ENCODE measurements at regions not wholly inside any gene's neighbourhood (a gene's known extent, or its start where the extent isn't known, plus 50 kb on each side); places are given as distances from the start of the nearest gene placed in this dataset.

DNA sequence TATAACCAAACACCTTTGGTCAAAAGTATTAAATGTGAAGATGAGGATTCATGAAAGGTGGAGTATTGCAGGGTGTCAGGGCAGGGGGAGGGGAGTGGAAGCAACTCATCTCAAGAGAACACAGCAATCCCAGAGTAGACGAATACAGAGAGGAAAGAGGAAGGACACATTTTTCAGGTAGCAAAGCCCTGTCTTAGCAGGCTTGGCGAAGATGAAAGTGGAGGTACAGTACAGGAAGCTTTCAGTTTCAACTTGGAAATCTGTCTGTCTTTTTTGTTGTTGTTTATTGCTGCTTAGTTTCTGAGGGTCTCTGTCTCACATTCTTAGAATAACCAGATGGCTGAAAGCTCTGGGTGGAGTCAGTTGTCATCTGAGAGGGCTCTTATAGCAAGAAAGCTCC, 80.8 kb upstream of the GPR149 start:
- TF ChIP-seq, protein P1, sequence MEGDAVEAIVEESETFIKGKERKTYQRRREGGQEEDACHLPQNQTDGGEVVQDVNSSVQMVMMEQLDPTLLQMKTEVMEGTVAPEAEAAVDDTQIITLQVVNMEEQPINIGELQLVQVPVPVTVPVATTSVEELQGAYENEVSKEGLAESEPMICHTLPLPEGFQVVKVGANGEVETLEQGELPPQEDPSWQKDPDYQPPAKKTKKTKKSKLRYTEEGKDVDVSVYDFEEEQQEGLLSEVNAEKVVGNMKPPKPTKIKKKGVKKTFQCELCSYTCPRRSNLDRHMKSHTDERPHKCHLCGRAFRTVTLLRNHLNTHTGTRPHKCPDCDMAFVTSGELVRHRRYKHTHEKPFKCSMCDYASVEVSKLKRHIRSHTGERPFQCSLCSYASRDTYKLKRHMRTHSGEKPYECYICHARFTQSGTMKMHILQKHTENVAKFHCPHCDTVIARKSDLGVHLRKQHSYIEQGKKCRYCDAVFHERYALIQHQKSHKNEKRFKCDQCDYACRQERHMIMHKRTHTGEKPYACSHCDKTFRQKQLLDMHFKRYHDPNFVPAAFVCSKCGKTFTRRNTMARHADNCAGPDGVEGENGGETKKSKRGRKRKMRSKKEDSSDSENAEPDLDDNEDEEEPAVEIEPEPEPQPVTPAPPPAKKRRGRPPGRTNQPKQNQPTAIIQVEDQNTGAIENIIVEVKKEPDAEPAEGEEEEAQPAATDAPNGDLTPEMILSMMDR (IDR thresholded peaks at IDR 0.05; ENCODE audit: control extremely low read depth, extremely low read depth, low read depth, missing control alignments), result no peak
- ChIA-PET CTCF (no interaction called here), POLR2A (no interaction called here)
- DNase-seq (ENCODE audit: extremely low spot score), result no peak

DNA sequence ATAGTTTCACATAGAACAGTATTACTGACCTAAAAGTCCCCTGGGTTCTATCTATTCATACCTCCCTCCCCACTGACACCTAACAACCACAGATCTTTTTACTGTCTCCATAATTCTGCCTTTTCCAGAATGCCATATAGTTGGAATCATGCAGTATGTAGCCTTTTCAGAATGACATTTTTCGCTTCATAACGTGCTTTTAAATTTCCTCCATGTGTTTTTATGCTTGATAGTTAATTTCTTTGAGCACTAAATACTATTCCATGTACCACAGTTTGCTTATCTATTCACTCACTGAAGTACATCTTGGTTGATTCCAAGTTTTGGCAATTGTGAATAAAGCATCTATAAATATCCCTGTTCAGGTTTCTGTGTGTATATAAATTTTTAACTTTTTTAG, 77.7 kb upstream of the GPR149 start:
- POLR2A ChIA-PET, result no interaction called here
- TF ChIP-seq, protein P1 (IDR thresholded peaks at IDR 0.05; ENCODE audit: control extremely low read depth, extremely low read depth, low read depth, missing control alignments), result no peak
- CTCF ChIA-PET, result no interaction called here
- DNase-seq (ENCODE audit: extremely low spot score), result no peak

DNA sequence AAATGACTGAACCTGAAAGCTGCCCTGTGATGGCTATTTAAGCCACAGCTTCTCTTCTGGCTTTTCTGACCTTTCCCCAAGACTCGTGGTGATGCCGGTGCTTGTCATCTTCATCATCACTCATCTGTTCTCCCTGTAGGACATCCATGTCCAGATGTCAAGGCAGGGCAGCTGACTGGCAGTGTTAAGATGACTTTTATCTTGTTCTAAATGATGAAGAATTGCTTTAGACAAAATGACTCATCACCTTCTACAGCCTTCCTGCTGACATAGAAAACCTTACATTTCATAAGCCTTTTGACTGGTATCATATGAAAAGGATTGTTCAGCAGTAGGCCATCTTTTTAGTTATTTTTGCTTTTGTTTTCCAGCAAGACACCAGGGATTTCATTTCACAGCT, 67.0 kb upstream of the GPR149 start:
- DNase-seq (ENCODE audit: extremely low spot score), result no peak
- TF ChIP-seq, protein P1 (IDR thresholded peaks at IDR 0.05; ENCODE audit: control extremely low read depth, extremely low read depth, low read depth, missing control alignments), result no peak
- CTCF ChIA-PET, result interaction anchor here (1.3 kb wide), 1 partner anchor 9 kb away, joined by 4 read pairs; no protein-coding TSS in a partner anchor
- POLR2A ChIA-PET, result no interaction called here

GRCh38 chr3:154496540-154496939, 66.5 kb upstream of the GPR149 start:
- POLR2A ChIA-PET, result no interaction called here
- TF ChIP-seq, protein P1 (IDR thresholded peaks at IDR 0.05; ENCODE audit: control extremely low read depth, extremely low read depth, low read depth, missing control alignments), result no peak
- CTCF ChIA-PET, result interaction anchor here (1.3 kb wide), 1 partner anchor 9 kb away, joined by 4 read pairs; no protein-coding TSS in a partner anchor
- DNase-seq (ENCODE audit: extremely low spot score), result no peak

DNA sequence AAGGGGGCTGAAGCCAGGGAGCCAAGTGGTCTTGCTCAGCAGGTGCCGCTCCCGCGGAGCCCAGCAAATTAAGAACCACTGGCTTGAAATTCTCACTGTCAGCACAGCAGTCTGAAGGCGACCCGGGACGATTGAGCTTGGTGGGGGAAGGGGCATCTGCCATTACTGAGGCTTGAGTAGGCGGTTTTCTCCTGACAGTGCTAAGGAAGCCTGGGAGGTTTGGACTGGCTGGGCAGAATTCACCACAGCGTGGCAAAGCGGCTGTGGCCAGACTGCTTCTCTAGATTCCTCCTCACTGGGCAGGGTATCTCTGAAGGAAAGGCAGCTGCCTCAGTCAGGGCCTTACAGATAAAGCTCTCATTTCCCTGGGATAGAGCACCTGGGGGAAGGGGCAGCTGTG, 57.0 kb upstream of the GPR149 start:
- DNase-seq (ENCODE audit: extremely low spot score), result no peak
- POLR2A ChIA-PET, result no interaction called here
- TF ChIP-seq, protein P1 (IDR thresholded peaks at IDR 0.05; ENCODE audit: control extremely low read depth, extremely low read depth, low read depth, missing control alignments), result no peak
- CTCF ChIA-PET, result no interaction called here

DNA sequence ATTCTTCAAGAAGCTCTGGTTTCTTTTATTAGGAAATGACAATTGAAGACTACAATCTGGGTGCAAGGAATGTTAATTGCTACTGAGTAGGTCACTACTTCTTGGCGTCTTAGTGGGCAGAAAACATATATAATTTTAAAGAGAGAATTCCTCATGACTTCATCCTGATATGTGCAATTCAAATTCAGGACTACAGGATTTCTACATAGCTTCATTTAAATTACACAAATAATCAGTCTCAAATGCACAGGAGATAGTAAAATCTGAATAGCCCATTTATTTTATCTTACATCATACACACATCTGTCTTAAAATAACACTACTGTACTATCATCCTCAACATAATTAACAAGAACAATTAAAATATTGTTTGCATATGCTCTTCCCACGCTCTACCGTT, 52.5 kb upstream of the GPR149 start:
- CTCF ChIA-PET, result no interaction called here
- TF ChIP-seq, protein P1 (IDR thresholded peaks at IDR 0.05; ENCODE audit: control extremely low read depth, extremely low read depth, low read depth, missing control alignments), result no peak
- DNase-seq (ENCODE audit: extremely low spot score), result no peak
- POLR2A ChIA-PET, result no interaction called here

GRCh38 chr3:154480033-154480432, 50.0 kb upstream of the GPR149 start:
- CTCF ChIA-PET, result no interaction called here
- POLR2A ChIA-PET, result no interaction called here
- TF ChIP-seq, protein P1 (IDR thresholded peaks at IDR 0.05; ENCODE audit: control extremely low read depth, extremely low read depth, low read depth, missing control alignments), result no peak
- no peak for DNase-seq (ENCODE audit: extremely low spot score)

Measured in GM10248 (cell line).